ENCODE measurements at regions not wholly inside any gene's neighbourhood (a gene's known extent, or its start where the extent isn't known, plus 50 kb on each side); places are given as distances from the start of the nearest gene placed in this dataset.
"Not testable (repeated sequence)": the region's sequence is repeated elsewhere in the genome, so short reads cannot be mapped to it uniquely, and the experiment has no call there.

- no peak overlapping the region for H3K4me3 ChIP-seq
- ATAC-seq (ENCODE audit: low FRiP score in 2 of 2) (no peak), DNase-seq (peak in 1 of 2 donors; percentile 27)
- H3K36me3 ChIP-seq, result no peaks in the 10 kb centered on the region
- H3K4me1 ChIP-seq, result no peaks in the 10 kb centered on the region
- 83 to 84% methylated on average over 21 of the region's 21 CpGs for WGBS, 2 donors
- no peak overlapping the region for H3K27ac ChIP-seq
- peaks cover 0 to 5% (median under 1%) of the 10 kb centered on the region in 4 donors for H3K9me3 ChIP-seq
- no peak for TF ChIP-seq EP300 (IDR thresholded peaks at IDR 0.05)
- TF ChIP-seq, protein P1, sequence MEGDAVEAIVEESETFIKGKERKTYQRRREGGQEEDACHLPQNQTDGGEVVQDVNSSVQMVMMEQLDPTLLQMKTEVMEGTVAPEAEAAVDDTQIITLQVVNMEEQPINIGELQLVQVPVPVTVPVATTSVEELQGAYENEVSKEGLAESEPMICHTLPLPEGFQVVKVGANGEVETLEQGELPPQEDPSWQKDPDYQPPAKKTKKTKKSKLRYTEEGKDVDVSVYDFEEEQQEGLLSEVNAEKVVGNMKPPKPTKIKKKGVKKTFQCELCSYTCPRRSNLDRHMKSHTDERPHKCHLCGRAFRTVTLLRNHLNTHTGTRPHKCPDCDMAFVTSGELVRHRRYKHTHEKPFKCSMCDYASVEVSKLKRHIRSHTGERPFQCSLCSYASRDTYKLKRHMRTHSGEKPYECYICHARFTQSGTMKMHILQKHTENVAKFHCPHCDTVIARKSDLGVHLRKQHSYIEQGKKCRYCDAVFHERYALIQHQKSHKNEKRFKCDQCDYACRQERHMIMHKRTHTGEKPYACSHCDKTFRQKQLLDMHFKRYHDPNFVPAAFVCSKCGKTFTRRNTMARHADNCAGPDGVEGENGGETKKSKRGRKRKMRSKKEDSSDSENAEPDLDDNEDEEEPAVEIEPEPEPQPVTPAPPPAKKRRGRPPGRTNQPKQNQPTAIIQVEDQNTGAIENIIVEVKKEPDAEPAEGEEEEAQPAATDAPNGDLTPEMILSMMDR (IDR thresholded peaks at IDR 0.05), result no peak
- TF ChIP-seq POLR2A (IDR thresholded peaks at IDR 0.05), result no peak
- TF ChIP-seq POLR2AphosphoS5 (IDR thresholded peaks at IDR 0.05), result no peak
- H3K27me3 ChIP-seq, result no peaks in the 10 kb centered on the region
Observed at GRCh38 chr6:1445650-1446330, 56.4 kb downstream of the FOXF2 start.

DNA sequence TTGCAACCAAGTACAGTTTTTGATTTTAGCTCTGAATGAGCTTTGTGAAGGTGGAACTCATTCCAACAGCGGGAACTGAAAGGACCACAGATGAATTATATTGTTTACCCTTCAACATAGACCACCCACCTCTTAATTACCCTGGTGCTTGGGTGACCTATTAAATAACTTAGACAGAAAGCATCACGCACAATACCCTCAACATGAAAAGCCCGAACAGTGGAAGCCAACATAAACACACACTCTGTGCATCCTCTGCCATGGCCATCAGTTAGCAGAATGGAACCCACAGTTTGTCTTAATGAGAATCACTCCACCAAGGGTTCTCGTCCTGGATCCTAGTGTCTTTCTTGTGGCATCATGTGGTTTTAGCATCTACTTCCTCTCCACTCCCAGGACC, 60.5 kb downstream of the FOXF2 start:
- no peak overlapping the region for H3K4me3 ChIP-seq
- H3K9me3 ChIP-seq, result peaks cover 3 to 14% (median 7%) of the 10 kb centered on the region in 4 donors
- H3K27me3 ChIP-seq, result no peaks in the 10 kb centered on the region
- ATAC-seq (ENCODE audit: low FRiP score in 2 of 2) (no peak), DNase-seq (no peak)
- H3K36me3 ChIP-seq, result no peaks in the 10 kb centered on the region
- no peak for TF ChIP-seq POLR2A (IDR thresholded peaks at IDR 0.05)
- TF ChIP-seq POLR2AphosphoS5 (IDR thresholded peaks at IDR 0.05), result no peak
- TF ChIP-seq, protein P1 (IDR thresholded peaks at IDR 0.05), result no peak
- no peak for TF ChIP-seq EP300 (IDR thresholded peaks at IDR 0.05)
- H3K27ac ChIP-seq, result no peak overlapping the region
- no peaks in the 10 kb centered on the region for H3K4me1 ChIP-seq
- 86 to 88% methylated on average over 4 of the region's 4 CpGs for WGBS, 2 donors

- Histone ChIP-seq H3K27ac (no peak overlapping the region), H3K27me3 (no peaks in the 10 kb centered on the region), H3K4me1 (no peaks in the 10 kb centered on the region), H3K4me3 (no peak overlapping the region), H3K36me3 (no peaks in the 10 kb centered on the region), H3K9me3 (peaks cover 3 to 14% (median 7%) of the 10 kb centered on the region in 4 donors)
- WGBS, 2 donors, result 91 to 96% methylated on average over 8 of the region's 8 CpGs
- DNase-seq, result no peak
- no peak for TF ChIP-seq POLR2AphosphoS5 (IDR thresholded peaks at IDR 0.05)
- TF ChIP-seq, protein P1 (IDR thresholded peaks at IDR 0.05), result no peak
- no peak for TF ChIP-seq POLR2A (IDR thresholded peaks at IDR 0.05)
- no peak for TF ChIP-seq EP300 (IDR thresholded peaks at IDR 0.05)
- no peak for ATAC-seq (ENCODE audit: low FRiP score in 2 of 2)
Observed at GRCh38 chr6:1453024-1453423, 63.6 kb downstream of the FOXF2 start.

DNA sequence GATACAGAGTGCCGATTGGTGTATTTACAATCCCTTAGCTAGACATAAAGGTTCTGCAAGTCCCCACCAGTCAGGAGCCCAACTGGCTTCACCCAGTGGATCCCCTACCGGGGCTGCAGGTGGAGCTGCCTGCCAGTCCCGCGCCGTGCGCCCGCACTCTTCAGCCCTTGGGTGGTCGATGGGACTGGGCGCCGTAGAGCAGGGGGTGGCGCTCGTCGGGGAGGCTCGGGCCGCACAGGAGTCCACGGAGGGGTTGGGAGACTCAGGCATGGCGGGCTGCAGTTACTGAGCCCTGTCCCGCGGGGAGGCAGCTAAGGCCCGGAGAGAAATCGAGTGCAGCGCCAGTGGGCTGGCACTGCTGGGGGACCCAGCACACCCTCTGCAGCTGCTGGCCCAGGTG, 67.4 kb downstream of the FOXF2 start:
- H3K9me3 ChIP-seq; H3K27ac ChIP-seq; H3K36me3 ChIP-seq; ATAC-seq (ENCODE audit: low FRiP score in 2 of 2); H3K4me3 ChIP-seq; H3K4me1 ChIP-seq; H3K27me3 ChIP-seq: not testable (repeated sequence)
- DNase-seq, result peak in 1 of 2 donors; percentile 73
- WGBS, 2 donors, result 94 to 97% methylated on average over 18 to 22 of the region's 22 CpGs

DNA sequence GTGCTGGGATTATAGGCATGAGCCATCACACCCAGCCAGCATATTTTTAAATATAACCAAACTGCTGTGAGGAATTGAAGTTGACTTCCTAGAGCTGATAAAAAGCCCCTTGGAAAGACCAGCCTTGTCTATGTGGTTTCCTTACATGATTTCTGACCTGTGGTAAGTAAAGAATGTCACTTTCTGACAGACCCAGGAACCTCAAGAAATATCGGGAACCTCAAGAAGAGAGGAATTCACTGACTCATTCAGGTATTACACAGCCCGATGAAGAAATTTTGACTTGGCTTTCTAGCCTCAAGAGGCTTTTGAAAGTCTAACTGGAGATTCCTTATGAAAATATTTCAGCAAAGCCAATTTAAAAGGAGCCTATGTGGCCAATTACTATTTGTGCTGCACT, 71.8 kb downstream of the FOXF2 start:
- H3K36me3 ChIP-seq, result no peaks in the 10 kb centered on the region
- 47 to 81% methylated on average over 2 of the region's 2 CpGs for WGBS, 2 donors
- H3K4me3 ChIP-seq, result no peak overlapping the region
- TF ChIP-seq EP300 (IDR thresholded peaks at IDR 0.05) (peak in 1 of 4 donors; percentile 20), POLR2A (IDR thresholded peaks at IDR 0.05) (no peak)
- TF ChIP-seq, protein P1 (IDR thresholded peaks at IDR 0.05), result no peak
- peaks cover 0 to 5% (median 0%) of the 10 kb centered on the region in 4 donors for H3K4me1 ChIP-seq
- ATAC-seq (ENCODE audit: low FRiP score in 2 of 2), result peak in 1 of 2 donors; percentile 57
- no peaks in the 10 kb centered on the region for H3K9me3 ChIP-seq
- DNase-seq, result no peak
- no peak overlapping the region for H3K27ac ChIP-seq
- no peaks in the 10 kb centered on the region for H3K27me3 ChIP-seq

All from upper lobe of left lung (tissue), 6 donors.